Trophoblast cell (in vitro differentiated cells and primary cell): ENCODE measurements at regions not wholly inside any gene's neighbourhood (a gene's known extent, or its start where the extent isn't known, plus 50 kb on each side); places are given as distances from the start of the nearest gene placed in this dataset.

Experiments used
- DNase-seq, 2 donors: peaks; one replicate each; pipeline ENCODE4 v3.0.0-alpha.2; 2016
- H2AFZ ChIP-seq: 2 replicates; pipeline ENCODE4 v1.6.1; 2013; ENCODE audit warnings: low read length, moderate library complexity, mild to moderate bottlenecking; ENCODE audit not compliant: insufficient read depth, poor library complexity
- H2AK5ac ChIP-seq: 2 replicates; pipeline ENCODE4 v1.6.1; 2013; ENCODE audit warnings: mild to moderate bottlenecking, low read length
- H2BK120ac ChIP-seq: 2 replicates; pipeline ENCODE4 v1.6.1; 2013; ENCODE audit warnings: low read length, mild to moderate bottlenecking, moderate library complexity; ENCODE audit not compliant: insufficient read depth, poor library complexity
- H2BK12ac ChIP-seq: 2 replicates; pipeline ENCODE4 v1.6.1; 2013; ENCODE audit warnings: mild to moderate bottlenecking, low read length, moderate library complexity
- H2BK5ac ChIP-seq: 2 replicates; pipeline ENCODE4 v1.6.1; 2013; ENCODE audit warnings: low read length, low read depth, moderate library complexity, mild to moderate bottlenecking; ENCODE audit not compliant: poor library complexity
- H3K14ac ChIP-seq: 2 replicates; pipeline ENCODE4 v1.6.1; 2013; ENCODE audit warnings: mild to moderate bottlenecking, low read length
- H3K18ac ChIP-seq: 2 replicates; pipeline ENCODE4 v1.6.1; 2013; ENCODE audit warnings: mild to moderate bottlenecking, low read length
- H3K23ac ChIP-seq: 2 replicates; pipeline ENCODE4 v1.6.1; 2013; ENCODE audit warnings: low read length
- H3K27ac ChIP-seq: 2 replicates; pipeline ENCODE4 v1.5.1; 2013; ENCODE audit warnings: low read depth, mild to moderate bottlenecking, inconsistent platforms, low read length, moderate library complexity
- H3K27me3 ChIP-seq: 2 replicates; pipeline ENCODE4 v1.6.1; 2013; ENCODE audit warnings: inconsistent platforms, mild to moderate bottlenecking, low read length, moderate library complexity; ENCODE audit not compliant: insufficient read depth
- H3K36me3 ChIP-seq, 2 experiments: 1 replicate in 1 of 2; 2 replicates in 1 of 2; pipeline ENCODE4 v1.6.1; 2013; ENCODE audit warnings: low read length in 2 of 2, mild to moderate bottlenecking in 2 of 2, moderate library complexity in 1 of 2; ENCODE audit not compliant: insufficient read depth in 2 of 2, control insufficient read depth in 1 of 2
- H3K4ac ChIP-seq: 2 replicates; pipeline ENCODE4 v1.6.1; 2013; ENCODE audit warnings: low read depth, mild to moderate bottlenecking, low read length, moderate library complexity
- H3K4me1 ChIP-seq, 2 experiments: 1 replicate in 1 of 2; 2 replicates in 1 of 2; pipeline ENCODE4 v1.6.1; 2013; ENCODE audit warnings: low read length in 2 of 2, mild to moderate bottlenecking in 2 of 2, moderate library complexity in 1 of 2; ENCODE audit not compliant: insufficient read depth in 2 of 2, control insufficient read depth in 1 of 2
- H3K4me2 ChIP-seq: 2 replicates; pipeline ENCODE4 v1.6.1; 2013; ENCODE audit warnings: inconsistent platforms, mild to moderate bottlenecking, low read length, moderate library complexity
- H3K4me3 ChIP-seq: 2 replicates; pipeline ENCODE4 v1.5.1; 2013; ENCODE audit warnings: mild to moderate bottlenecking, low read depth, low read length, inconsistent platforms
- H3K79me1 ChIP-seq: one replicate; pipeline ENCODE4 v1.6.1; 2013; ENCODE audit warnings: low read length
- H3K79me2 ChIP-seq: 2 replicates; pipeline ENCODE4 v1.6.1; 2013; ENCODE audit warnings: low read length, mild to moderate bottlenecking; ENCODE audit not compliant: control insufficient read depth, insufficient read depth, poor library complexity
- H3K9ac ChIP-seq: 2 replicates; pipeline ENCODE4 v1.6.1; 2013; ENCODE audit warnings: mild to moderate bottlenecking, low read length
- H3K9me3 ChIP-seq: 2 replicates; pipeline ENCODE4 v1.6.1; 2013; ENCODE audit warnings: low read depth, mild to moderate bottlenecking, control low read depth, inconsistent platforms, low read length; ENCODE audit not compliant: insufficient read depth
- H4K12ac ChIP-seq: 2 replicates; pipeline ENCODE4 v1.6.1; 2013; ENCODE audit warnings: low read depth, mild to moderate bottlenecking, low read length, moderate library complexity
- H4K8ac ChIP-seq: 2 replicates; pipeline ENCODE4 v1.6.1; 2013; ENCODE audit warnings: low read depth, mild to moderate bottlenecking, low read length, moderate library complexity
- H4K91ac ChIP-seq: one replicate; pipeline ENCODE4 v1.6.1; 2013; ENCODE audit warnings: low read depth, mild to moderate bottlenecking, low read length, moderate library complexity
- WGBS: extraction: QIAGEN DNeasy Blood & Tissue Kit; methylation state at CpG from one replicate; pipeline ENCODE4 v1.1.7; 2013; ENCODE audit warnings: missing lambda C conversion rate; ENCODE audit not compliant: insufficient read length, insufficient coverage; ENCODE audit errors: extremely low coverage; 5-methylcytosine and 5-hydroxymethylcytosine counted together

GRCh38 chr12:116339800-116340371, 62.4 kb upstream of the MED13L start:
- H4K91ac ChIP-seq: no peak overlapping the region
- H3K36me3 ChIP-seq: no peaks in the 10 kb centered on the region
- no peak overlapping the region for H2BK12ac ChIP-seq
- H3K4me1 ChIP-seq: peaks cover 3 to 5% of the 10 kb centered on the region in 2 experiments
- no peak overlapping the region for H2AFZ ChIP-seq
- H4K12ac ChIP-seq: no peak overlapping the region
- no peak overlapping the region for H2BK5ac ChIP-seq
- no peak overlapping the region for H3K9ac ChIP-seq
- no peak overlapping the region for H3K18ac ChIP-seq
- no peaks in the 10 kb centered on the region for H3K27me3 ChIP-seq
- H3K4me3 ChIP-seq: no peak overlapping the region
- H3K14ac ChIP-seq: no peak overlapping the region
- no peak overlapping the region for H4K8ac ChIP-seq
- H3K9me3 ChIP-seq: no peaks in the 10 kb centered on the region
- H3K23ac ChIP-seq: no peak overlapping the region
- H3K27ac ChIP-seq: no peak overlapping the region
- H3K79me2 ChIP-seq: no peaks in the 10 kb centered on the region
- H2AK5ac ChIP-seq: no peak overlapping the region
- DNase-seq: no peak
- no CpG with 5 or more reads among the region's 3 CpGs for WGBS
- H3K4ac ChIP-seq: no peak overlapping the region
- no peak overlapping the region for H3K4me2 ChIP-seq
- no peak overlapping the region for H2BK120ac ChIP-seq
- no peaks in the 10 kb centered on the region for H3K79me1 ChIP-seq

- no peaks in the 10 kb centered on the region for H3K36me3 ChIP-seq
- H3K14ac ChIP-seq: no peak overlapping the region
- DNase-seq: no peak
- no peaks in the 10 kb centered on the region for H3K9me3 ChIP-seq
- no peak overlapping the region for H2AFZ ChIP-seq
- WGBS: no CpG with 5 or more reads among the region's 1 CpG
- H2BK120ac ChIP-seq: no peak overlapping the region
- no peak overlapping the region for H2BK12ac ChIP-seq
- H3K79me1 ChIP-seq: peaks cover 3% of the 10 kb centered on the region
- no peak overlapping the region for H3K9ac ChIP-seq
- no peak overlapping the region for H2BK5ac ChIP-seq
- no peak overlapping the region for H3K27ac ChIP-seq
- no peak overlapping the region for H4K8ac ChIP-seq
- no peak overlapping the region for H3K23ac ChIP-seq
- no peaks in the 10 kb centered on the region for H3K79me2 ChIP-seq
- H3K18ac ChIP-seq: no peak overlapping the region
- no peak overlapping the region for H4K91ac ChIP-seq
- H3K27me3 ChIP-seq: no peaks in the 10 kb centered on the region
- H3K4me3 ChIP-seq: no peak overlapping the region
- no peak overlapping the region for H3K4me2 ChIP-seq
- no peak overlapping the region for H3K4ac ChIP-seq
- peaks cover 8 to 9% of the 10 kb centered on the region in 2 experiments for H3K4me1 ChIP-seq
- H2AK5ac ChIP-seq: no peak overlapping the region
- H4K12ac ChIP-seq: no peak overlapping the region
These were observed 65.9 kb upstream of the MED13L start for GRCh38 chr12:116343331-116343884.

- Histone ChIP-seq H2BK12ac (no peak overlapping the region), H3K36me3 (no peaks in the 10 kb centered on the region), H4K12ac (no peak overlapping the region), H3K4me1 (peaks cover 8 to 9% of the 10 kb centered on the region in 2 experiments), H3K14ac (no peak overlapping the region), H2BK120ac (no peak overlapping the region), H2AFZ (no peak overlapping the region), H4K8ac (no peak overlapping the region), H3K4me2 (no peak overlapping the region), H3K23ac (no peak overlapping the region), H4K91ac (no peak overlapping the region), H3K79me1 (peaks cover 3% of the 10 kb centered on the region), H3K9ac (no peak overlapping the region), H3K27me3 (no peaks in the 10 kb centered on the region), H3K4ac (no peak overlapping the region), H2BK5ac (no peak overlapping the region), H3K4me3 (no peak overlapping the region), H3K79me2 (no peaks in the 10 kb centered on the region), H3K18ac (no peak overlapping the region), H3K9me3 (no peaks in the 10 kb centered on the region), H3K27ac (no peak overlapping the region), H2AK5ac (no peak overlapping the region)
- no CpG with 5 or more reads among the region's 6 CpGs for WGBS
- no peak for DNase-seq
These were observed 68.7 kb upstream of the MED13L start for GRCh38 chr12:116346222-116346621.

GRCh38 chr12:116346741-116347140, 69.2 kb upstream of the MED13L start:
- no peaks in the 10 kb centered on the region for H3K9me3 ChIP-seq
- no peak overlapping the region for H4K12ac ChIP-seq
- H3K4me1 ChIP-seq: peaks cover 8 to 9% of the 10 kb centered on the region in 2 experiments
- peaks cover 3% of the 10 kb centered on the region for H3K79me1 ChIP-seq
- H2BK120ac ChIP-seq: no peak overlapping the region
- no peak overlapping the region for H2BK5ac ChIP-seq
- no peak overlapping the region for H2AK5ac ChIP-seq
- H3K36me3 ChIP-seq: no peaks in the 10 kb centered on the region
- H2AFZ ChIP-seq: no peak overlapping the region
- no peak overlapping the region for H4K91ac ChIP-seq
- H3K4me3 ChIP-seq: no peak overlapping the region
- no CpG with 5 or more reads among the region's 4 CpGs for WGBS
- no peak overlapping the region for H3K4ac ChIP-seq
- no peak overlapping the region for H3K23ac ChIP-seq
- no peak overlapping the region for H3K9ac ChIP-seq
- H2BK12ac ChIP-seq: no peak overlapping the region
- no peak for DNase-seq
- no peak overlapping the region for H3K4me2 ChIP-seq
- H3K27ac ChIP-seq: no peak overlapping the region
- no peaks in the 10 kb centered on the region for H3K27me3 ChIP-seq
- no peak overlapping the region for H4K8ac ChIP-seq
- no peaks in the 10 kb centered on the region for H3K79me2 ChIP-seq
- no peak overlapping the region for H3K18ac ChIP-seq
- no peak overlapping the region for H3K14ac ChIP-seq
